AG04449 (cell line): ENCODE measurements at regions not wholly inside any gene's neighbourhood (a gene's known extent, or its start where the extent isn't known, plus 50 kb on each side); places are given as distances from the start of the nearest gene placed in this dataset.

Source experiments
- CTCF ChIA-PET: fragments of 350-600 bp; formaldehyde crosslinking; extraction: SDS; loops from one replicate; lab custom pipeline; 2021; ENCODE audit warnings: antibody characterized with exemption; lab: Yijun Ruan, JAX
- POLR2A ChIA-PET: fragments of 400-600, 350-600 bp; formaldehyde crosslinking; extraction: SDS; loops from one replicate; lab custom pipeline; 2020; ENCODE audit warnings: antibody characterized with exemption, inconsistent platforms; lab: Yijun Ruan, JAX
- DNase-seq: peaks from one replicate; pipeline ENCODE4 v3.0.0-alpha.2; 2010; ENCODE audit warnings: low read depth, low spot score
- H3K4me3 ChIP-seq: 2 replicates; pipeline ENCODE4 v1.5.1; 2011; ENCODE audit warnings: low read depth, mild to moderate bottlenecking, control low read depth, low read length
- TF ChIP-seq, protein P1 (sequence below): IDR thresholded peaks from one replicate; pipeline ENCODE4 v1.5.1; 2011; ENCODE audit warnings: mild to moderate bottlenecking, moderate library complexity, low read length, control low read depth, inconsistent platforms; ENCODE audit not compliant: insufficient read depth; ENCODE audit errors: missing control alignments

DNA sequence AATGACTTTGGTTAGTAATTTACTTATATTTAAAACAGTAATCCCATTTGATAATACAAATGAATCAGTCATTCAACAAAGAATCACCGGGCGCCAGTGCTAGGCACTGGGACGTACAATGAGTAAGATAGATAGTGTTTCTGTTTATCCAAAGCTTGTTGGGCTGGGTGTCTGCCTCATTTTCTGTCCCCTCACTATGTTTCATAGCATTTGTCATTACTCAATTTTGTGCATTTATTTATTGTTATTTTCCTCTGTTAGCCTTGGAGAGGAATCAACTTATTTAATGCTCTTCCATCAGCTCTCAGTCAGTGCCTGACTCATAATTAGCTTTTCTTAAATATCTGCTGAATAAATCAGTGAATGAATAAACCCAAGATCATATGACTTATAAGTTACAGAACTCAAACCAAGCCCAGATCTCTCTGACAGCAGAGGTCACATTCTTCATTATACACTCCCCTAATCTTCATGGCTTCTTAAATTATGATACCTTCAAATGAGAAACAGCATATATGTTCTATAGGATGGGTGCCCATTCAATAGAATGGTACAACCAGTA lies 86.2 kb downstream of the TSPAN8 start:
- TF ChIP-seq, protein P1, sequence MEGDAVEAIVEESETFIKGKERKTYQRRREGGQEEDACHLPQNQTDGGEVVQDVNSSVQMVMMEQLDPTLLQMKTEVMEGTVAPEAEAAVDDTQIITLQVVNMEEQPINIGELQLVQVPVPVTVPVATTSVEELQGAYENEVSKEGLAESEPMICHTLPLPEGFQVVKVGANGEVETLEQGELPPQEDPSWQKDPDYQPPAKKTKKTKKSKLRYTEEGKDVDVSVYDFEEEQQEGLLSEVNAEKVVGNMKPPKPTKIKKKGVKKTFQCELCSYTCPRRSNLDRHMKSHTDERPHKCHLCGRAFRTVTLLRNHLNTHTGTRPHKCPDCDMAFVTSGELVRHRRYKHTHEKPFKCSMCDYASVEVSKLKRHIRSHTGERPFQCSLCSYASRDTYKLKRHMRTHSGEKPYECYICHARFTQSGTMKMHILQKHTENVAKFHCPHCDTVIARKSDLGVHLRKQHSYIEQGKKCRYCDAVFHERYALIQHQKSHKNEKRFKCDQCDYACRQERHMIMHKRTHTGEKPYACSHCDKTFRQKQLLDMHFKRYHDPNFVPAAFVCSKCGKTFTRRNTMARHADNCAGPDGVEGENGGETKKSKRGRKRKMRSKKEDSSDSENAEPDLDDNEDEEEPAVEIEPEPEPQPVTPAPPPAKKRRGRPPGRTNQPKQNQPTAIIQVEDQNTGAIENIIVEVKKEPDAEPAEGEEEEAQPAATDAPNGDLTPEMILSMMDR = no peak
- no peak overlapping the region for H3K4me3 ChIP-seq
- ChIA-PET CTCF (no interaction called here), POLR2A (no interaction called here)
- DNase-seq = no peak

DNA sequence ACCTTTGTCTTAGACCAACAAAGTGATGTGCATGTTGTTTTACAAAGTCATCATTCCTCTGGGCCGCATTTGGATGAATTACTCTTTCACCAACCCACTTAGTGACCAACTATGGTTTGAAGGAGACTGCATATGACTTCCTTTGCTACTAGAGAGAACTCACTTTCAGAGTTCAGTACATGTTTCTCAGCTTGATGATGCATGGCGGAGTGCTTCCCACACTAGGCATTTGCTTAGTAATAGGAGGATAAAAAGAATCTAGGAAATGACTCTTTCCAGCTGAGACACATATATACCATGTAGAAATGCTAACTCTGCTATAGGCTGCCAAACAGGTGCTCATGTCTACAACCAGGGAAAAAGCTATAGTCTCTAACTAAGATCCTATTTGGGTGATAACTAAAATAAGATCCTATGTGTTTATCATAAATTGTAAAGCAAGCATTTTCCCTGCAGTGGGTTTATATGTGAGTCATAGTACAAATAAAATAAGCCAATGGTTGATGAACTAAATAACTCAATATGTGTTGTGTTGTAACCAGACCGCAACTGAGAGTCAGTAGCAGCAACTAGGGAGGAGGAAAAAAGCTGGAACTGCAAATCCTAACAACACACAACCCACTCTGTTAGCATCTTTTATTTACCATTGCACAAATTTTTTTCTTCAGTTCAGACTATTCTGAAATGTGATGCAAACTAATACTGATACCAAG lies 87.2 kb downstream of the TSPAN8 start:
- DNase-seq = no peak
- ChIA-PET CTCF (no interaction called here), POLR2A (no interaction called here)
- TF ChIP-seq, protein P1 = no peak
- no peak overlapping the region for H3K4me3 ChIP-seq

- ChIA-PET POLR2A (no interaction called here), CTCF (no interaction called here)
- no peak for DNase-seq
- no peak overlapping the region for H3K4me3 ChIP-seq
- TF ChIP-seq, protein P1 = no peak
Observed at GRCh38 chr12:71069311-71069710, 88.5 kb downstream of the TSPAN8 start.

GRCh38 chr12:71063087-71063486 lies 94.7 kb downstream of the TSPAN8 start:
- ChIA-PET CTCF (no interaction called here), POLR2A (no interaction called here)
- TF ChIP-seq, protein P1 = no peak
- DNase-seq = no peak
- no peak overlapping the region for H3K4me3 ChIP-seq

DNA sequence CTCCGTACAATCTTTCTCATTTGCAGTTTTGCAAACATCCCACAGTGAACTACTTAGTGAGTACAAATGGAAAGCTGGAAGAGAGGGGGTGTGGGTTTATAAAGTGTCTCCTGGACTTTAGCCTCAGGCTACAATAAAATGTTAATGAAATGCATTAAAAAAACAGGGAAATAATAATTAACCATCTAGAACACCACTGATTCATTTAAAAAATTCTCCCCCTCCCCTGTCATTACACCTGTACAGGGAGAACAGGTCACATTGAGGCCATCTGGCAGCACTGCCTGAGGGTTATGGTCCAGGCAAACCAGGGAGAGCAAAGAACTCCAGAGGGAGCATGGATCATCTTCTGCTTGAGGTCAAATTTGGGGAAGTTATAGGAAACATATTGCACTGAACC lies 96.3 kb downstream of the TSPAN8 start:
- H3K4me3 ChIP-seq = no peak overlapping the region
- CTCF ChIA-PET = no interaction called here
- DNase-seq = no peak
- TF ChIP-seq, protein P1 = no peak
- POLR2A ChIA-PET = no interaction called here

DNA sequence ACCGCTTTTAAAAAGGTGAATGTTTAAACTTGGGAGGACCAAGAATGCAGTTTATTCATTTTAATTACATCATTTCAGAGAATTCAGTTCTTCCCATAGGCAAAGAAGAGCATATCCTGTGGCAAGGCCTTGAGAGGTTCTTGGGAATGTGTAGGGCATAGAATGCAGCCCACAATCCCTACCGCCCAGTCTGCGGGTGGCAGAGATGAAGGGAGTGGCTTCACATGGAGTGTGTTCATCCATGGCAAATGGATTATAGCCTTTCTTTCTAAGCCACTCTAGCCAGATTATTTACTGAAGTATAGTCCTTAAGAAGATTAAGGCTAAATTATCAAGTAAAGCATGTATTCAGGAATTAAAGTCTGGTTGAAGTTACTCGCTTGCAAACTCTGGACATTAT lies 97.4 kb downstream of the TSPAN8 start:
- no peak overlapping the region for H3K4me3 ChIP-seq
- ChIA-PET CTCF (no interaction called here), POLR2A (no interaction called here)
- no peak for DNase-seq
- TF ChIP-seq, protein P1 = no peak
